GM12878 (cell line): ENCODE measurements at regions not wholly inside any gene's neighbourhood (a gene's known extent, or its start where the extent isn't known, plus 50 kb on each side); places are given as distances from the start of the nearest gene placed in this dataset.

ENCODE experiments used
- BACH1 ChIP-seq: fragments of 450-650 bp; IDR thresholded peaks from 2 replicates; pipeline ENCODE4 v1.6.1; 2017; ENCODE audit warnings: mild to moderate bottlenecking, borderline replicate concordance
- IKZF2 ChIP-seq, 2 experiments: fragments of 450-650 bp; IDR thresholded peaks; 2 replicates each; pipeline ENCODE4 v1.6.1; 2017; ENCODE audit warnings: mild to moderate bottlenecking in 2 of 2, moderate library complexity in 2 of 2
- JUND ChIP-seq: IDR thresholded peaks from 2 replicates; pipeline ENCODE4 v1.6.1; 2012; ENCODE audit warnings: low read depth, mild to moderate bottlenecking, low read length, improper control_type of control experiment, moderate library complexity
- KAT2A ChIP-seq: conservative IDR thresholded peaks from 2 replicates; pipeline ENCODE4 v1.6.1; 2011; ENCODE audit warnings: low read depth, low read length; ENCODE audit not compliant: control insufficient read depth
- MTA2 ChIP-seq: fragments of 450-650 bp; IDR thresholded peaks from 2 replicates; pipeline ENCODE4 v1.6.1; 2016; ENCODE audit warnings: low read depth, mild to moderate bottlenecking, moderate library complexity
- MXI1 ChIP-seq: fragments of 150-350 bp; IDR thresholded peaks from 2 replicates; pipeline ENCODE4 v1.6.1; 2011; ENCODE audit warnings: low read depth, mild to moderate bottlenecking, inconsistent platforms, low read length, improper control_type of control experiment
- POLR2AphosphoS5 ChIP-seq: IDR thresholded peaks from 2 replicates; pipeline ENCODE4 v1.6.1; 2011; ENCODE audit warnings: mild to moderate bottlenecking, low read length, inconsistent platforms
- REST ChIP-seq: IDR thresholded peaks from 2 replicates; pipeline ENCODE4 v1.6.1; 2012; ENCODE audit warnings: mild to moderate bottlenecking, low read depth, low read length
- SMARCA5 ChIP-seq: fragments of 450-650 bp; IDR thresholded peaks from 2 replicates; pipeline ENCODE4 v1.6.1; 2017; ENCODE audit warnings: mild to moderate bottlenecking
- TCF7 ChIP-seq: IDR thresholded peaks from 2 replicates; pipeline ENCODE4 v1.6.1; 2014; ENCODE audit warnings: antibody characterized with exemption, borderline replicate concordance
- ZSCAN29 ChIP-seq: fragments of 450-650 bp; IDR thresholded peaks from 2 replicates; pipeline ENCODE4 v1.6.1; 2017; ENCODE audit warnings: mild to moderate bottlenecking, moderate library complexity
- TF ChIP-seq, protein P1 (sequence below): fragments of 450-650 bp; IDR thresholded peaks from 2 replicates; pipeline ENCODE4 v1.6.1; 2014; ENCODE audit warnings: mild to moderate bottlenecking

GRCh38 chr13:30042891-30043630 is 192.6 kb upstream of the UBL3 start (continued):
- TF ChIP-seq REST: no peak
- TF ChIP-seq, protein P1, sequence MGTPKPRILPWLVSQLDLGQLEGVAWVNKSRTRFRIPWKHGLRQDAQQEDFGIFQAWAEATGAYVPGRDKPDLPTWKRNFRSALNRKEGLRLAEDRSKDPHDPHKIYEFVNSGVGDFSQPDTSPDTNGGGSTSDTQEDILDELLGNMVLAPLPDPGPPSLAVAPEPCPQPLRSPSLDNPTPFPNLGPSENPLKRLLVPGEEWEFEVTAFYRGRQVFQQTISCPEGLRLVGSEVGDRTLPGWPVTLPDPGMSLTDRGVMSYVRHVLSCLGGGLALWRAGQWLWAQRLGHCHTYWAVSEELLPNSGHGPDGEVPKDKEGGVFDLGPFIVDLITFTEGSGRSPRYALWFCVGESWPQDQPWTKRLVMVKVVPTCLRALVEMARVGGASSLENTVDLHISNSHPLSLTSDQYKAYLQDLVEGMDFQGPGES: no peak
- TF ChIP-seq IKZF2 (IDR thresholded peaks at IDR 0.05): no peak
- no peak for TF ChIP-seq KAT2A
- TF ChIP-seq SMARCA5: no peak
- TF ChIP-seq TCF7: no peak
- TF ChIP-seq MTA2: no peak
- TF ChIP-seq MXI1: no peak
- TF ChIP-seq BACH1: no peak
- TF ChIP-seq JUND: no peak
- TF ChIP-seq ZSCAN29: no peak
- TF ChIP-seq POLR2AphosphoS5: no peak
